Right renal cortex interstitium (tissue), 3 donors: ENCODE measurements at regions not wholly inside any gene's neighbourhood (a gene's known extent, or its start where the extent isn't known, plus 50 kb on each side); places are given as distances from the start of the nearest gene placed in this dataset.
"Not testable (repeated sequence)": the region's sequence is repeated elsewhere in the genome, so short reads cannot be mapped to it uniquely, and the experiment has no call there.

Source experiments
- DNase-seq, 3 donors: peaks; one replicate each; pipeline ENCODE4 v3.0.0-alpha.2; 2013; ENCODE audit warnings: low read depth in 3 of 3, low spot score in 2 of 3

GRCh38 chr14:45868377-45868776 is 615.4 kb upstream of the MIS18BP1 start:
- no peak for DNase-seq

GRCh38 chr14:45867046-45867894 is 614.3 kb upstream of the MIS18BP1 start:
- DNase-seq = no peak

GRCh38 chr14:45838597-45838996 is 585.6 kb upstream of the MIS18BP1 start:
- peak in 1 of 3 donors; percentile 4 for DNase-seq

- DNase-seq = no peak
Observed at GRCh38 chr14:45819107-45819506, 566.1 kb upstream of the MIS18BP1 start.

- no peak for DNase-seq
Observed at GRCh38 chr14:45811155-45811554, 558.2 kb upstream of the MIS18BP1 start.

GRCh38 chr14:45810152-45810872 is 557.3 kb upstream of the MIS18BP1 start:
- no peak for DNase-seq

GRCh38 chr14:45807178-45807899 is 554.3 kb upstream of the MIS18BP1 start:
- DNase-seq = no peak

- DNase-seq = no peak
Observed at GRCh38 chr14:45799511-45799910, 546.5 kb upstream of the MIS18BP1 start.

- DNase-seq = no peak
Observed at GRCh38 chr14:45798659-45799058, 545.7 kb upstream of the MIS18BP1 start.

GRCh38 chr14:45796006-45796405 is 543.0 kb upstream of the MIS18BP1 start:
- not testable (repeated sequence) for DNase-seq

- DNase-seq = no peak
Observed at GRCh38 chr14:45793081-45793480, 540.1 kb upstream of the MIS18BP1 start.

GRCh38 chr14:45790293-45790692 is 537.3 kb upstream of the MIS18BP1 start:
- no peak for DNase-seq

- no peak for DNase-seq
Observed at GRCh38 chr14:45787167-45787566, 534.2 kb upstream of the MIS18BP1 start.

- no peak for DNase-seq
Observed at GRCh38 chr14:45786266-45786665, 533.3 kb upstream of the MIS18BP1 start.

GRCh38 chr14:45785240-45785639 is 532.2 kb upstream of the MIS18BP1 start:
- DNase-seq = no peak

- DNase-seq = no peak
Observed at GRCh38 chr14:45766247-45766646, 513.2 kb upstream of the MIS18BP1 start.

- no peak for DNase-seq
Observed at GRCh38 chr14:45757655-45758054, 504.7 kb upstream of the MIS18BP1 start.

GRCh38 chr14:45756412-45756811 is 503.4 kb upstream of the MIS18BP1 start:
- DNase-seq = not testable (repeated sequence)

GRCh38 chr14:45743884-45744283 is 490.9 kb upstream of the MIS18BP1 start:
- no peak for DNase-seq

GRCh38 chr14:45742187-45742586 is 489.2 kb upstream of the MIS18BP1 start:
- no peak for DNase-seq
